A549 (cell line): ENCODE measurements at regions not wholly inside any gene's neighbourhood (a gene's known extent, or its start where the extent isn't known, plus 50 kb on each side); places are given as distances from the start of the nearest gene placed in this dataset.

Source experiments
- ATAC-seq, 2 experiments: fragments of 200-7000 bp in 1 of 2; fragments of >200 bp in 1 of 2; cut with Nextera tagmentation in 1 of 2; cut with Tn5 transposase in 1 of 2; 3 replicates each; pipeline versions ENCODE4 v1.8.0 to v1.9.1; 2018 to 2020; ENCODE audit warnings: mild to moderate bottlenecking in 1 of 2, moderate library complexity in 1 of 2
- CTCF ChIA-PET: fragments of 300-600 bp; sonication (Branson Sonifier 250); formaldehyde crosslinking; extraction: SDS; loops from one replicate; lab custom pipeline; 2021; ENCODE audit warnings: antibody characterized with exemption, inconsistent platforms; lab: Yijun Ruan, JAX
- POLR2A ChIA-PET: fragments of 350-600 bp; formaldehyde crosslinking; extraction: SDS; loops from one replicate; lab custom pipeline; 2021; ENCODE audit warnings: antibody characterized with exemption, inconsistent platforms; lab: Yijun Ruan, JAX
- DNase-seq, 2 experiments: peaks; one replicate each; pipeline versions ENCODE4 v3.0.0 to v3.0.0-alpha.2; 2011 to 2016; ENCODE audit warnings: low read depth in 1 of 2, low spot score in 1 of 2
- FAIRE-seq: peaks from 2 replicates; lab custom pipeline; 2011; peaks lifted over from hg19 to GRCh38; lab: Jason Lieb, UNC
- H3K27ac ChIP-seq, 2 experiments: fragments of >200 bp; sonication (Bioruptor Twin); formaldehyde crosslinking; 3 replicates each; pipeline ENCODE4 v1.5.1; 2016 to 2017
- H3K4me1 ChIP-seq: fragments of >200 bp; sonication (Bioruptor Twin); formaldehyde crosslinking; 3 replicates; pipeline ENCODE4 v1.6.1; 2016
- H3K4me2 ChIP-seq: fragments of >200 bp; sonication (Bioruptor Twin); formaldehyde crosslinking; 3 replicates; pipeline ENCODE4 v1.6.1; 2016
- H3K4me3 ChIP-seq: fragments of >200 bp; sonication (Bioruptor Twin); formaldehyde crosslinking; 3 replicates; pipeline ENCODE4 v1.5.1; 2016
- H3K9me3 ChIP-seq: fragments of >200 bp; sonication (Bioruptor Twin); formaldehyde crosslinking; 3 replicates; pipeline ENCODE4 v1.6.1; 2016
- BHLHE40 ChIP-seq: IDR thresholded peaks from 2 replicates; pipeline ENCODE4 v1.6.1; 2012; ENCODE audit warnings: low read depth, low read length, inconsistent platforms
- CBX8 ChIP-seq: fragments of 200-600 bp; sonication (generic); IDR thresholded peaks from 2 replicates; pipeline ENCODE4 v1.6.1; 2016
- CEBPB ChIP-seq, 2 experiments: fragments of >200 bp in 1 of 2; sonication (Bioruptor Twin) in 1 of 2; formaldehyde crosslinking in 1 of 2; IDR thresholded peaks; 2 replicates each; pipeline ENCODE4 v1.6.1; 2012 to 2016
- CHD2 ChIP-seq: fragments of 150-350 bp; IDR thresholded peaks from 2 replicates; pipeline ENCODE4 v1.6.1; 2014; ENCODE audit warnings: low read length; ENCODE audit not compliant: partially characterized antibody
- CHD4 ChIP-seq: fragments of 200-600 bp; sonication (generic); IDR thresholded peaks from 2 replicates; pipeline ENCODE4 v1.6.1; 2016; ENCODE audit warnings: antibody characterized with exemption, mild to moderate bottlenecking, borderline replicate concordance
- EHF ChIP-seq: fragments of 250-450 bp; sonication (Bioruptor Pico); IDR thresholded peaks from 2 replicates; pipeline ENCODE4 v1.5.0; 2020; ENCODE audit warnings: mild to moderate bottlenecking
- EP300 ChIP-seq, 2 experiments: fragments of >200 bp; sonication (Bioruptor Twin); formaldehyde crosslinking; IDR thresholded peaks; 2 replicates in 1 of 2; 3 replicates in 1 of 2; pipeline ENCODE4 v1.6.1; 2016 to 2017
- FOSB ChIP-seq: fragments of 250-450 bp; sonication (Bioruptor Pico); IDR thresholded peaks from 2 replicates; pipeline ENCODE4 v1.5.0; 2020; ENCODE audit warnings: mild to moderate bottlenecking, moderate library complexity
- FOXS1 ChIP-seq: fragments of 250-450 bp; sonication (Bioruptor Pico); IDR thresholded peaks from 2 replicates; pipeline ENCODE4 v1.5.0; 2020; ENCODE audit warnings: mild to moderate bottlenecking, moderate library complexity
- GATA3 ChIP-seq: IDR thresholded peaks from 2 replicates; pipeline ENCODE4 v1.6.1; 2012; ENCODE audit warnings: borderline replicate concordance
- HDAC2 ChIP-seq: fragments of 200-600 bp; sonication (generic); IDR thresholded peaks from 2 replicates; pipeline ENCODE4 v1.6.1; 2016
- HOXB13 ChIP-seq: fragments of 250-450 bp; sonication (Bioruptor Pico); IDR thresholded peaks from 2 replicates; pipeline ENCODE4 v1.5.0; 2020; ENCODE audit warnings: low read depth, mild to moderate bottlenecking, moderate library complexity
- HOXB5 ChIP-seq: fragments of 250-450 bp; sonication (Bioruptor Pico); IDR thresholded peaks from 2 replicates; pipeline ENCODE4 v1.5.0; 2020; ENCODE audit warnings: mild to moderate bottlenecking, moderate library complexity
- JUN ChIP-seq, 2 experiments: fragments of >200 bp; sonication (Bioruptor Twin); formaldehyde crosslinking; IDR thresholded peaks; 2 replicates in 1 of 2; 3 replicates in 1 of 2; pipeline ENCODE4 v1.6.1; 2016 to 2017
- KDM5A ChIP-seq: fragments of 200-600 bp; sonication (generic); IDR thresholded peaks from 2 replicates; pipeline ENCODE4 v1.6.1; 2016; ENCODE audit warnings: antibody characterized with exemption, mild to moderate bottlenecking
- MAZ ChIP-seq: fragments of 150-350 bp; IDR thresholded peaks from 2 replicates; pipeline ENCODE4 v1.6.1; 2014; ENCODE audit warnings: antibody characterized with exemption, low read depth, low read length, borderline replicate concordance
- PHF8 ChIP-seq: fragments of 200-600 bp; sonication (generic); IDR thresholded peaks from 2 replicates; pipeline ENCODE4 v1.6.1; 2016; ENCODE audit warnings: low read depth, mild to moderate bottlenecking, antibody characterized with exemption, moderate library complexity, borderline replicate concordance
- POLR2AphosphoS2 ChIP-seq: conservative IDR thresholded peaks from 2 replicates; pipeline ENCODE4 v1.6.1; 2012; ENCODE audit warnings: low read length, improper control_type of control experiment, inconsistent platforms
- RAD21 ChIP-seq, 2 experiments: fragments of >200 bp in 1 of 2; sonication (Bioruptor Twin) in 1 of 2; formaldehyde crosslinking in 1 of 2; IDR thresholded peaks in 1 of 2; conservative IDR thresholded peaks in 1 of 2; 2 replicates in 1 of 2; 3 replicates in 1 of 2; pipeline ENCODE4 v1.6.1; 2012 to 2018; ENCODE audit warnings: inconsistent platforms in 1 of 2
- RCOR1 ChIP-seq: fragments of 150-350 bp; IDR thresholded peaks from 2 replicates; pipeline ENCODE4 v1.6.1; 2014; ENCODE audit warnings: antibody characterized with exemption, low read length, low read depth
- SREBF2 ChIP-seq: fragments of 450-650 bp; IDR thresholded peaks from 2 replicates; pipeline ENCODE4 v1.6.1; 2014; ENCODE audit warnings: mild to moderate bottlenecking, moderate library complexity
- TP53 ChIP-seq: fragments of 250-450 bp; sonication (Bioruptor Pico); IDR thresholded peaks from 2 replicates; pipeline ENCODE4 v1.5.0; 2021; ENCODE audit warnings: mild to moderate bottlenecking, moderate library complexity
- ZFP36 ChIP-seq: fragments of 450-650 bp; IDR thresholded peaks from 2 replicates; pipeline ENCODE4 v1.6.1; 2014; ENCODE audit warnings: borderline replicate concordance; ENCODE audit not compliant: partially characterized antibody
- ZSCAN20 ChIP-seq: fragments of 250-450 bp; sonication (Bioruptor Pico); IDR thresholded peaks from 2 replicates; pipeline ENCODE4 v1.8.0; 2022; ENCODE audit warnings: mild to moderate bottlenecking, moderate library complexity
- WGBS: methylation state at CpG from one replicate; pipeline ENCODE4 v1.1.6; 2017; ENCODE audit errors: missing lambda C conversion rate; 5-methylcytosine and 5-hydroxymethylcytosine counted together
- TF ChIP-seq, protein P1 (sequence below): IDR thresholded peaks from 2 replicates; pipeline ENCODE4 v1.6.1; 2012; ENCODE audit warnings: low read depth, borderline replicate concordance
- TF ChIP-seq, protein P2 (sequence below): fragments of 150-350 bp; IDR thresholded peaks from 2 replicates; pipeline ENCODE4 v1.6.1; 2014; ENCODE audit warnings: low read depth, mild to moderate bottlenecking, low read length
- TF ChIP-seq, protein P3 (sequence below): fragments of 450-650 bp; IDR thresholded peaks from 2 replicates; pipeline ENCODE4 v1.6.1; 2014; ENCODE audit warnings: antibody characterized with exemption

DNA sequence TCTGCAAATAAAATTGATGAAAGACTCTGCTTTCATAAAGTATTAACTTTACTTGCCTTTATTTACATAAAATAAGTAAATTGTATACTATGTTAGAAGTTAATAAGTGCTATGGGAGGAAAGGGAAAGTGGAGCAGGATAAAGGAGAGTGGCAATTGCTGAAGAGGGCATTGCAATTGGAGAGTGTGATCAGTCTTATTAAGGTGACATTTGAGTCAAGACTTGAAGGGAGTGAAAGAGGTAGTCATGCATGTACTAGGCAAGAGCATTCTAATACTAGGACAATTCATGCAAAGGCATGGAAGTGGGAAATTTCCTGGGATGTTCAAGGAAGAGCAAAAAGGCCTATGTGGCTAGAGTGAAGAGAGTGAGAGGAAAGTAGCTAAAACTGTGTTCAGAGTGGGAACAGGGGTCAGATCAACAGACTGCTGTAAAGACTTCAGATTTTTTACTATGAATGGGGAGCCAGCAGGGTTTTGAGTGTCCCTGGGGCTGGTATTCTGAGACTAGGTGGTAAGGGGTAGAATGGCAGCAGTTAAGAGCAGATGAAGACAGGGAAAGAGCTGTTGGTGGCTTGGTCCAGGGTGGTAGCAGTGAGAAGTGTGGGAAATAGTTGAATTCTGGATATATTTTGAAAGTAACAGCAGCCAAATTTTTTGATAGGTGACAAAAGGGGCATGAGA, 182.3 kb upstream of the RIOK2 start:
- Histone ChIP-seq H3K9me3 (no peaks in the 10 kb centered on the region), H3K4me2 (no peak overlapping the region), H3K27ac (no peak overlapping the region), H3K4me1 (no peaks in the 10 kb centered on the region), H3K4me3 (no peak overlapping the region)
- FAIRE-seq: no peak
- TF ChIP-seq HOXB13 (CRISPR knock-in tag): no peak
- TF ChIP-seq SREBF2: no peak
- no peak for TF ChIP-seq MAZ
- no peak for TF ChIP-seq KDM5A
- TF ChIP-seq RAD21 (conservative IDR thresholded peaks at IDR 0.05 in 1 of 2, IDR thresholded peaks at IDR 0.05 in 1 of 2): no peak
- TF ChIP-seq ZFP36: no peak
- no peak for TF ChIP-seq ZSCAN20 (CRISPR knock-in tag)
- TF ChIP-seq, protein P1, sequence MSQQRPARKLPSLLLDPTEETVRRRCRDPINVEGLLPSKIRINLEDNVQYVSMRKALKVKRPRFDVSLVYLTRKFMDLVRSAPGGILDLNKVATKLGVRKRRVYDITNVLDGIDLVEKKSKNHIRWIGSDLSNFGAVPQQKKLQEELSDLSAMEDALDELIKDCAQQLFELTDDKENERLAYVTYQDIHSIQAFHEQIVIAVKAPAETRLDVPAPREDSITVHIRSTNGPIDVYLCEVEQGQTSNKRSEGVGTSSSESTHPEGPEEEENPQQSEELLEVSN: no peak
- TF ChIP-seq EP300 (IDR thresholded peaks at IDR 0.05): no peak
- no peak for TF ChIP-seq RCOR1
- no peak for TF ChIP-seq FOSB
- TF ChIP-seq JUN (IDR thresholded peaks at IDR 0.05): no peak
- no peak for TF ChIP-seq BHLHE40
- DNase-seq: no peak
- ATAC-seq: no peak
- ChIA-PET POLR2A (no interaction called here), CTCF (interaction anchor here (1.5 kb wide), 1 partner anchor 10 kb away, joined by 4 read pairs; no protein-coding TSS in a partner anchor)

DNA sequence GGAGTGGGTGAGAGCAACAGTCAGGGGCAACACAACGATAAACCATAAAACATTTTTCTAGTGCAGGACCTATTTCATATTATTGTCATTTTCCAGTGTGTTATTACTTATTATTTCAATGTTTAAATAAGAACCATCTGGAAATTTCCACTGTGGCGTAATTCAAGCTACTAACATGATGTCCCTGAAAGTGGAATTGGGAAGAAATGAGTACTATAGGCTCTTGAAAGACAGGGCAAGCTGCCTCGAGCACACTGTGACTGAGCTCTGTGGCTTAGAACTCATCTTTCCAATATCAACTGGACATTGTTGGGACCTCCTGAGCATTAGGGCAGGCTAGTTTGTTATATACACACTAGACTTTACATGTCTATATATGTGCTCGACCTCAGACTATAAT, 182.9 kb upstream of the RIOK2 start:
- POLR2A ChIA-PET: no interaction called here
- H3K4me3 ChIP-seq: no peak overlapping the region
- CTCF ChIA-PET: interaction anchor here (1.5 kb wide), 1 partner anchor 9 kb away, joined by 4 read pairs; no protein-coding TSS in a partner anchor
- no peaks in the 10 kb centered on the region for H3K9me3 ChIP-seq
- no peak for FAIRE-seq
- no peak overlapping the region for H3K27ac ChIP-seq
- no peak for ATAC-seq
- no peak for TF ChIP-seq RCOR1
- no peak for TF ChIP-seq EHF
- TF ChIP-seq CEBPB (IDR thresholded peaks at IDR 0.05): no peak
- no peak for TF ChIP-seq FOXS1 (CRISPR knock-in tag)
- TF ChIP-seq PHF8: no peak
- TF ChIP-seq POLR2AphosphoS2: no peak
- TF ChIP-seq TP53 (CRISPR knock-in tag): no peak
- WGBS: 5% methylated on average over 4 of the region's 4 CpGs
- no peak for DNase-seq
- H3K4me1 ChIP-seq: no peaks in the 10 kb centered on the region
- no peak overlapping the region for H3K4me2 ChIP-seq

DNA sequence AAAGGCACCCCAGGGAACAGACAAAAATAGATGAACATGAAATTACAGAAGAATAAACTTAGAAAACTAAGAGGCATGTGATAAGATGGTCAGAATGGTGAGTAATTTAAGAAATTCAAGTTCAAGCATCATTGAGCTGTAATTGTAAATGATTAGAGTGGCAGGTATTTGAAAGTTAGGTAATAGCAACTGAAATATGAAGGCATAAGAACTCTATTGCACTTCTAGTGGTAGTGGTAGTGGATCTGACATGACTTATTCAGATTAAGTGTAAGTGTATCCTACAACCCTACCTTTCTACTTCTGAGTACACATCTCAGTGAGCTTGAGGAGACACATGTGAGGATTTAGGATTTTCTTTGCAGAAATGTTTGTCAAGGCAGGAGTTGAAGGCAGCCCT, 192.9 kb upstream of the RIOK2 start:
- no peak for ATAC-seq
- Histone ChIP-seq H3K4me1 (no peaks in the 10 kb centered on the region), H3K9me3 (no peaks in the 10 kb centered on the region), H3K4me3 (no peak overlapping the region), H3K27ac (no peak overlapping the region), H3K4me2 (no peak overlapping the region)
- DNase-seq: no peak
- no peak for FAIRE-seq
- ChIA-PET CTCF (no interaction called here), POLR2A (interaction anchor here (0.5 kb wide), 1 partner anchor 923 kb away, joined by 3 read pairs; no protein-coding TSS in a partner anchor)
- no peak for TF ChIP-seq FOXS1 (CRISPR knock-in tag)
- TF ChIP-seq, protein P2, sequence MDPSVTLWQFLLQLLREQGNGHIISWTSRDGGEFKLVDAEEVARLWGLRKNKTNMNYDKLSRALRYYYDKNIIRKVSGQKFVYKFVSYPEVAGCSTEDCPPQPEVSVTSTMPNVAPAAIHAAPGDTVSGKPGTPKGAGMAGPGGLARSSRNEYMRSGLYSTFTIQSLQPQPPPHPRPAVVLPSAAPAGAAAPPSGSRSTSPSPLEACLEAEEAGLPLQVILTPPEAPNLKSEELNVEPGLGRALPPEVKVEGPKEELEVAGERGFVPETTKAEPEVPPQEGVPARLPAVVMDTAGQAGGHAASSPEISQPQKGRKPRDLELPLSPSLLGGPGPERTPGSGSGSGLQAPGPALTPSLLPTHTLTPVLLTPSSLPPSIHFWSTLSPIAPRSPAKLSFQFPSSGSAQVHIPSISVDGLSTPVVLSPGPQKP: no peak
- TF ChIP-seq HOXB5 (CRISPR knock-in tag): no peak
- TF ChIP-seq, protein P3, sequence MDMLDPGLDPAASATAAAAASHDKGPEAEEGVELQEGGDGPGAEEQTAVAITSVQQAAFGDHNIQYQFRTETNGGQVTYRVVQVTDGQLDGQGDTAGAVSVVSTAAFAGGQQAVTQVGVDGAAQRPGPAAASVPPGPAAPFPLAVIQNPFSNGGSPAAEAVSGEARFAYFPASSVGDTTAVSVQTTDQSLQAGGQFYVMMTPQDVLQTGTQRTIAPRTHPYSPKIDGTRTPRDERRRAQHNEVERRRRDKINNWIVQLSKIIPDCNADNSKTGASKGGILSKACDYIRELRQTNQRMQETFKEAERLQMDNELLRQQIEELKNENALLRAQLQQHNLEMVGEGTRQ: no peak
- TF ChIP-seq GATA3: no peak
- no peak for TF ChIP-seq CBX8
- no peak for TF ChIP-seq HDAC2
- no peak for TF ChIP-seq CHD2
- no peak for TF ChIP-seq CHD4
